Left lung (tissue), 4 donors: ENCODE measurements at regions not wholly inside any gene's neighbourhood (a gene's known extent, or its start where the extent isn't known, plus 50 kb on each side); places are given as distances from the start of the nearest gene placed in this dataset.

Experiments
- ATAC-seq: fragments of 200-7000 bp; cut with Tn5 transposase; one replicate; pipeline ENCODE4 v1.9.1; 2020; ENCODE audit warnings: moderate library complexity
- DNase-seq, 4 donors: peaks; one replicate each; pipeline ENCODE4 v3.0.0-alpha.2; 2013 to 2020
- H3K27ac ChIP-seq, 2 donors: fragments of 200-600 bp; sonication (generic) in 1 of 2; one replicate each; pipeline versions ENCODE4 v1.5.0 to v1.8.0; 2020 to 2021
- H3K27me3 ChIP-seq, 2 donors: fragments of 200-600 bp; sonication (generic) in 1 of 2; one replicate each; pipeline versions ENCODE4 v1.5.0 to v1.8.0; 2020 to 2021
- H3K36me3 ChIP-seq, 2 donors: fragments of 200-600 bp; sonication (generic) in 1 of 2; one replicate each; pipeline versions ENCODE4 v1.5.0 to v1.8.0; 2020 to 2021
- H3K4me1 ChIP-seq, 2 donors: fragments of 200-600 bp; one replicate each; pipeline ENCODE4 v1.8.0; 2021
- H3K4me3 ChIP-seq, 2 donors: fragments of 200-600 bp; sonication (generic) in 1 of 2; one replicate each; pipeline versions ENCODE4 v1.5.0 to v1.8.0; 2020 to 2021; ENCODE audit warnings: mild to moderate bottlenecking in 1 of 2
- H3K9me3 ChIP-seq, 2 donors: fragments of 200-600 bp; sonication (generic) in 1 of 2; one replicate each; pipeline versions ENCODE4 v1.5.0 to v1.8.0; 2020 to 2021
- CTCF ChIP-seq, 2 donors: fragments of 200-600 bp; sonication (generic) in 1 of 2; IDR thresholded peaks; one replicate each; pipeline versions ENCODE4 v1.5.0 to v1.8.0; 2021; ENCODE audit warnings: antibody characterized with exemption in 2 of 2
- intact Hi-C, 2 donors: fragments of 100-400 bp; cut with DNase I; formaldehyde crosslinking; loops; one replicate each; pipeline versions ENCODE4 v1.11.2 to v1.14.2; 2022
- donor health status: DM: no; HTN: yes; CAD: no.
- donor health status: DM: no; HTN: no; CAD: no.

DNA sequence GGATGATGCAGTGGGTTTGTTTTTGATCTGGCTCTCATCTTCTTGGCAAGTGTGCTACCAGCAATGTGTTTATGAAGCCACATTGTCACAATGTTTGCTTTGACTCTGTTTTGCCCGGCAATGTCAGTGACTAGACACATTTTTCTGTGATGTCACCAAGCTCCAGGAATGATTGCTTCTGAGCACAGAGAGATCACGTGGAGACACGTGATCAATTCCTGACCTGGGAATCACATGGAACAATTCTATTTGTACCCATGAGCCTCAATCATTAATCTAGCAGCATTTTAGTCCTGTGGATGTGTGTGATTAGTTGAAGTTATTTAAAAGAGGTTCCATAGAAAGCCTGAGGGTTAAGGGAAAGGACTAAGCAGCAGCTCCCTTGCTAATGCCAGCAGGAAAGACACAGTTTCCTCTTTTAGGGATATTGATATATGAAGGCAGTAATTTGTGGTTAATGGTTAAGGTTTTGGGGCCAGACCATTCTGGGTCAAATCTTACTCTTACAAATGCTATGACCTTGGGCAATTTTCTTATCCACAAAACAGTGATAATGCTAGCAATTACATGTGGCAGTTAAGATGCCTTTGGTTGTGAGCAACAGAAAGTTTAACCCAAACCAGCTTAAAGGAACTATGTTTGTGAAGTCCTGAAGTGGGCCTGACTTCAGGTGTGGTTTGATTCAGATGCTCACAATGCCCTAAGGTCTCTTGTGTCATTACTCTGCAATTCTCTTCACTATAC is 59.0 kb downstream of the FASLG start:
- Histone ChIP-seq H3K27me3 (no peaks in the 10 kb centered on the region), H3K4me1 (no peaks in the 10 kb centered on the region), H3K36me3 (no peaks in the 10 kb centered on the region), H3K4me3 (no peak overlapping the region), H3K27ac (no peak overlapping the region), H3K9me3 (no peaks in the 10 kb centered on the region)
- intact Hi-C loops = loop anchor here in 1 of 2 donors (10.0 kb wide), 1 partner anchor 263 kb away; no protein-coding TSS in a partner anchor
- DNase-seq (no peak), ATAC-seq (no peak)
- TF ChIP-seq CTCF (IDR thresholded peaks at IDR 0.05) = no peak

DNA sequence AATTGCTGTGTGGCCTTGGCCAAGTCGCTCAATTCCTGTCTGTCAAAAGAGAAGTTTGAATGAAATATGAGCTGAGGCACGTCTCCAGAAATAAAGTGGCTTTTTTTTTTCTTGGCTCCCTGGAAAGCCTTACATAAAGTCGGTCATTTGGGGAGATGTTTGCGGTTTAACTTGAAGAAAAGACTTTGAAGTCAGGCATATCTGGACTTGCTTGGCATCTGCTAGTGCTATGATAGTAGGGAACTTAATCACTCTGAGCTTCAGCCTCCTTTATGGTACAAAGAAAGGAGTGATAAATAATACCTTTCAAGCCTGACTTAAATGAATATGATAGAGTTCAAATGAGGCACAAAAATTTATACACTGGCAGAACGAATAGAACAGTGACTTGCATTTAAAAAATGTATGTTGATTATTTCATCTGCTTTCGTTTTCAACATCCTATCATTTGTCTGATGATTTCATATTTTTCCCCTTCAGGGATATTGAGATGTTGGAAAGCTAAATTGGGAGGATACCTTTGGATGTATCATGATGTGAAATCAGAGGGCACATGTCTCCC is 60.2 kb downstream of the FASLG start:
- Histone ChIP-seq H3K9me3 (no peaks in the 10 kb centered on the region), H3K4me3 (no peak overlapping the region), H3K27me3 (no peaks in the 10 kb centered on the region), H3K27ac (no peak overlapping the region), H3K4me1 (no peaks in the 10 kb centered on the region), H3K36me3 (no peaks in the 10 kb centered on the region)
- DNase-seq (no peak), ATAC-seq (no peak)
- intact Hi-C loops = loop anchor here in 1 of 2 donors (10.0 kb wide), 1 partner anchor 264 kb away; no protein-coding TSS in a partner anchor
- TF ChIP-seq CTCF (IDR thresholded peaks at IDR 0.05) = no peak

DNA sequence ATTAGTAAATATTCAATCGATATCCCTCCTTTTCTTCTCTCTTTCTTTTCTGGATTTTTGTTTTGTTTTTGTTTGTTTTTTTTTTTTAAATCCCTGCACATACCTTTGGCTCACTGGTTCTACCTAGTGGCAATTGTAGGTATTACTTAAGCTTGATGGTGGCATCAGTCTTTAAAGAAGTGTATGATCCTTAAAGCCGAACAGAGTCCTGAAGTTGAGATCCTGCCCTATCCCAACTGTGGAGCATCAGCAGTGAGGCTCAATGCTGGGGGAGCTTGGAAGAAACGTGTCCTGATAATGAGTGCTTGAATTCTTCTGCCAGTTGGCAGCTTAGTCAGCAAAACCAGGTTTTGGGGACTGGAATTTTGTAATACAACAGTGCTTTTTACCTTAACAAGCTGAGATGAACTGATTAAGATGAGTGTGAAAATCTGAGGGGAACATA is 60.8 kb downstream of the FASLG start:
- DNase-seq (peak in 1 of 4 donors; percentile 31), ATAC-seq (peak; percentile 85)
- Histone ChIP-seq H3K27ac (no peak overlapping the region), H3K4me3 (no peak overlapping the region), H3K27me3 (no peaks in the 10 kb centered on the region), H3K4me1 (no peaks in the 10 kb centered on the region), H3K36me3 (no peaks in the 10 kb centered on the region), H3K9me3 (no peaks in the 10 kb centered on the region)
- TF ChIP-seq CTCF (IDR thresholded peaks at IDR 0.05) = peak; percentile 66 to 70
- intact Hi-C loops = loop anchor here in 1 of 2 donors (10.0 kb wide), 1 partner anchor 265 kb away; no protein-coding TSS in a partner anchor

- Histone ChIP-seq H3K4me3 (no peak overlapping the region), H3K36me3 (no peaks in the 10 kb centered on the region), H3K9me3 (no peaks in the 10 kb centered on the region), H3K27ac (no peak overlapping the region), H3K4me1 (no peaks in the 10 kb centered on the region), H3K27me3 (no peaks in the 10 kb centered on the region)
- TF ChIP-seq CTCF (IDR thresholded peaks at IDR 0.05) = no peak
- DNase-seq (no peak), ATAC-seq (no peak)
- intact Hi-C loops = no loop called here
Measured at GRCh38 chr1:172720339-172720738, 61.4 kb downstream of the FASLG start.

GRCh38 chr1:172723251-172723650 is 64.3 kb downstream of the FASLG start:
- H3K27ac ChIP-seq = no peak overlapping the region
- H3K36me3 ChIP-seq = no peaks in the 10 kb centered on the region
- no peak overlapping the region for H3K4me3 ChIP-seq
- peaks cover 0 to 8% of the 10 kb centered on the region in 2 donors for H3K4me1 ChIP-seq
- ATAC-seq (no peak), DNase-seq (no peak)
- H3K27me3 ChIP-seq = no peaks in the 10 kb centered on the region
- intact Hi-C loops = no loop called here
- no peak for TF ChIP-seq CTCF (IDR thresholded peaks at IDR 0.05)
- H3K9me3 ChIP-seq = no peaks in the 10 kb centered on the region
